H1 (cell line): ENCODE measurements at regions not wholly inside any gene's neighbourhood (a gene's known extent, or its start where the extent isn't known, plus 50 kb on each side); places are given as distances from the start of the nearest gene placed in this dataset.

Source experiments
- CTCF ChIA-PET: fragments of 300-600 bp; sonication (Branson Sonifier 250); formaldehyde crosslinking; loops from one replicate; lab custom pipeline; 2021; ENCODE audit not compliant: partially characterized antibody; lab: Charles Lee
- POLR2A ChIA-PET: fragments of 300-600 bp; sonication (Branson Sonifier 250); formaldehyde crosslinking; loops from one replicate; lab custom pipeline; 2021; ENCODE audit warnings: inconsistent platforms; ENCODE audit not compliant: partially characterized antibody; lab: Charles Lee
- DNase-seq, 2 experiments: peaks; one replicate each; pipeline versions ENCODE4 v3.0.0 to v3.0.0-alpha.2; 2010 to 2022; ENCODE audit warnings: low spot score in 2 of 2, low read depth in 1 of 2, mixed read lengths in 1 of 2
- FAIRE-seq: peaks from 2 replicates; lab custom pipeline; 2011; peaks lifted over from hg19 to GRCh38; lab: Jason Lieb, UNC
- H2AFZ ChIP-seq: 2 replicates; pipeline ENCODE4 v1.8.1; 2012; ENCODE audit warnings: low read length, inconsistent platforms
- H2AK5ac ChIP-seq: 2 replicates; pipeline ENCODE4 v1.6.1; 2013; ENCODE audit warnings: low read depth, low read length
- H2BK120ac ChIP-seq: replicated peaks from 2 replicates; pipeline ENCODE3; 2013; ENCODE audit warnings: low read depth, low read length, inconsistent platforms
- H2BK12ac ChIP-seq: 2 replicates; pipeline ENCODE4 v1.6.1; 2013; ENCODE audit warnings: low read depth, low read length
- H2BK15ac ChIP-seq: 2 replicates; pipeline ENCODE4 v1.6.1; 2013; ENCODE audit warnings: low read length
- H2BK20ac ChIP-seq: 2 replicates; pipeline ENCODE4 v1.6.1; 2013; ENCODE audit warnings: low read length
- H2BK5ac ChIP-seq: 2 replicates; pipeline ENCODE4 v1.6.1; 2013; ENCODE audit warnings: low read depth, low read length
- H3K14ac ChIP-seq: 2 replicates; pipeline ENCODE4 v1.6.1; 2013; ENCODE audit warnings: inconsistent platforms; ENCODE audit not compliant: insufficient read length
- H3K18ac ChIP-seq: 2 replicates; pipeline ENCODE4 v1.6.1; 2013; ENCODE audit warnings: low read length; ENCODE audit errors: extremely low read depth
- H3K23ac ChIP-seq: 2 replicates; pipeline ENCODE4 v1.6.1; 2013; ENCODE audit warnings: inconsistent platforms; ENCODE audit not compliant: insufficient read length
- H3K23me2 ChIP-seq: 2 replicates; pipeline ENCODE4 v1.6.1; 2013; ENCODE audit warnings: low read depth, low read length
- H3K27ac ChIP-seq: 2 replicates; pipeline ENCODE4 v1.6.1; 2011; ENCODE audit warnings: low read depth, low read length, inconsistent platforms
- H3K27me3 ChIP-seq, 4 experiments: replicated peaks in 1 of 4; 1 replicate in 1 of 4; 2 replicates in 3 of 4; pipeline versions ENCODE4 v1.6.1 to v1.8.1; 2011 to 2013; ENCODE audit warnings: low read length in 3 of 4, mild to moderate bottlenecking in 3 of 4, inconsistent platforms in 2 of 4, mixed read lengths in 2 of 4, moderate library complexity in 1 of 4; ENCODE audit not compliant: control insufficient read depth in 3 of 4, insufficient read depth in 3 of 4; ENCODE audit errors: extremely low read depth in 1 of 4
- H3K36me3 ChIP-seq, 4 experiments: 2 replicates each; pipeline versions ENCODE4 v1.6.1 to v1.8.1; 2011 to 2013; ENCODE audit warnings: mild to moderate bottlenecking in 4 of 4, low read length in 3 of 4, moderate library complexity in 2 of 4, control low read depth in 1 of 4, inconsistent platforms in 1 of 4; ENCODE audit not compliant: insufficient read depth in 4 of 4, control insufficient read depth in 2 of 4
- H3K4ac ChIP-seq: replicated peaks from 2 replicates; pipeline ENCODE3; 2013; ENCODE audit warnings: low read length, low read depth, mixed read lengths, inconsistent platforms; ENCODE audit not compliant: insufficient read length
- H3K4me1 ChIP-seq, 4 experiments: replicated peaks in 1 of 4; 1 replicate in 1 of 4; 2 replicates in 3 of 4; pipeline versions ENCODE4 v1.6.1 to v1.8.1; 2011 to 2013; ENCODE audit warnings: low read length in 3 of 4, inconsistent platforms in 2 of 4, mixed read lengths in 1 of 4; ENCODE audit not compliant: insufficient read depth in 4 of 4, control insufficient read depth in 3 of 4
- H3K4me2 ChIP-seq, 2 experiments: 2 replicates each; pipeline versions ENCODE4 v1.6.1 to v1.8.1; 2011 to 2013; ENCODE audit warnings: low read depth in 2 of 2, low read length in 2 of 2, control low read depth in 1 of 2, inconsistent platforms in 1 of 2, mild to moderate bottlenecking in 1 of 2; ENCODE audit not compliant: insufficient read depth in 1 of 2
- H3K4me3 ChIP-seq, 4 experiments: fragments of 200-600, 300-600 bp in 1 of 4; sonication (generic), shearing (Covaris generic), sonication (Bioruptor Twin) in 1 of 4; 2 replicates each; pipeline versions ENCODE4 v1.5.1 to v1.8.1; 2011 to 2016; ENCODE audit warnings: low read length in 4 of 4, low read depth in 3 of 4, control low read depth in 2 of 4, inconsistent platforms in 2 of 4, mild to moderate bottlenecking in 2 of 4, mixed read lengths in 1 of 4, moderate library complexity in 1 of 4; ENCODE audit not compliant: insufficient read depth in 2 of 4; ENCODE audit errors: extremely low read depth in 1 of 4
- H3K56ac ChIP-seq: replicated peaks from 2 replicates; pipeline ENCODE3; 2013; ENCODE audit warnings: low read depth, mild to moderate bottlenecking, mixed read lengths, low read length, inconsistent platforms; ENCODE audit not compliant: insufficient read length
- H3K79me1 ChIP-seq: 2 replicates; pipeline ENCODE4 v1.6.1; 2013; ENCODE audit warnings: low read depth, low read length, control low read depth
- H3K79me2 ChIP-seq, 2 experiments: 2 replicates each; pipeline versions ENCODE4 v1.6.1 to v1.8.1; 2012 to 2013; ENCODE audit warnings: low read length in 2 of 2, mild to moderate bottlenecking in 2 of 2, inconsistent platforms in 1 of 2; ENCODE audit not compliant: insufficient read depth in 2 of 2, control insufficient read depth in 1 of 2
- H3K9ac ChIP-seq, 4 experiments: replicated peaks in 1 of 4; 1 replicate in 1 of 4; 2 replicates in 3 of 4; pipeline versions ENCODE4 v1.6.1 to v1.8.1; 2011 to 2013; ENCODE audit warnings: low read depth in 3 of 4, low read length in 3 of 4, control low read depth in 2 of 4, mild to moderate bottlenecking in 2 of 4, moderate library complexity in 2 of 4, inconsistent platforms in 1 of 4; ENCODE audit errors: extremely low read depth in 1 of 4
- H3K9me3 ChIP-seq, 2 experiments: 2 replicates each; pipeline versions ENCODE4 v1.6.1 to v1.8.1; 2012 to 2013; ENCODE audit warnings: mild to moderate bottlenecking in 2 of 2, moderate library complexity in 2 of 2, control low read depth in 1 of 2, inconsistent platforms in 1 of 2, low read depth in 1 of 2, low read length in 1 of 2, mixed read lengths in 1 of 2; ENCODE audit not compliant: insufficient read depth in 2 of 2
- H4K20me1 ChIP-seq, 2 experiments: replicated peaks in 1 of 2; 2 replicates each; pipeline versions ENCODE3 to v1.8.1; 2011 to 2013; ENCODE audit warnings: inconsistent platforms in 2 of 2, low read length in 2 of 2, mild to moderate bottlenecking in 1 of 2; ENCODE audit not compliant: insufficient read depth in 2 of 2, control insufficient read depth in 1 of 2
- H4K5ac ChIP-seq: 2 replicates; pipeline ENCODE4 v1.6.1; 2013; ENCODE audit warnings: low read length, low read depth, mixed read lengths, inconsistent platforms; ENCODE audit not compliant: insufficient read length
- H4K8ac ChIP-seq: 2 replicates; pipeline ENCODE4 v1.8.0; 2013; ENCODE audit warnings: mild to moderate bottlenecking, moderate library complexity, low read length, inconsistent platforms; ENCODE audit not compliant: insufficient read depth; ENCODE audit errors: extremely low read depth
- H4K91ac ChIP-seq: replicated peaks from 2 replicates; pipeline ENCODE3; 2013; ENCODE audit warnings: low read length, mixed read lengths, inconsistent platforms; ENCODE audit not compliant: insufficient read length
- POU5F1 ChIP-seq: IDR thresholded peaks from 2 replicates; pipeline ENCODE4 v1.6.1; 2011; ENCODE audit warnings: low read depth, mild to moderate bottlenecking, low read length, moderate library complexity

DNA sequence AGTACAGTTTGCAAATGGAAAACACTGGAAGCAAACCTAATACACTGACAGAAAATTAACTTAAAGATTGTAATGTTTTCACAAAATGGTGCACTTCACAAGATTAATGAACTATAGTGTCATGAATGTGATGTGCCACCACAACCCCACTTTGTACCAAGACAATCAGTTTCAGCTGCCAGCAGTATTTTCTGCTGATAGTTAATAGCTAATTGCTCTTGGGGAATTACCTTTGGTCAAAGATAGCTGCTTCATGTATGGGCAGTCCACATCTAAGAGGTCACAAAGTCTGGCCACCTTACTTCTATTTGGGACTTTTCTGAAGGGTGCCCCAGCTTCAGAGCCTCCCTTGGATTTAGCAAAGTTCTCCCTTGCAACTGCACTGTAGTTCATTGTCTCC, 254.0 kb downstream of the CALCRL start:
- Histone ChIP-seq H2BK120ac (no peak overlapping the region), H3K23ac (no peak overlapping the region), H3K18ac (no peak overlapping the region), H3K4me2 (no peak overlapping the region), H3K4ac (no peak overlapping the region), H3K4me3 (no peak overlapping the region), H2AFZ (no peak overlapping the region), H3K79me1 (no peaks in the 10 kb centered on the region), H2AK5ac (no peak overlapping the region), H3K23me2 (no peaks in the 10 kb centered on the region)
- no peak for DNase-seq
- no peak for FAIRE-seq
- no peak for TF ChIP-seq POU5F1
- TF ChIP-seq, all 59 proteins: peak for 0
- no peak overlapping the region for H4K91ac ChIP-seq
- no peak overlapping the region for H2BK15ac ChIP-seq
- no peaks in the 10 kb centered on the region for H3K4me1 ChIP-seq
- no peaks in the 10 kb centered on the region for H3K27me3 ChIP-seq
- no peaks in the 10 kb centered on the region for H3K79me2 ChIP-seq
- ChIA-PET POLR2A (no interaction called here), CTCF (interaction anchor here (0.6 to 1.4 kb wide), 3 partner anchors 11 to 200 kb away, joined by 3 to 4 read pairs (median 3); no protein-coding TSS in a partner anchor)
- H2BK12ac ChIP-seq, result no peak overlapping the region
- H2BK20ac ChIP-seq, result no peak overlapping the region
- no peak overlapping the region for H3K27ac ChIP-seq
- no peak overlapping the region for H2BK5ac ChIP-seq
- H3K14ac ChIP-seq, result no peak overlapping the region
- no peaks in the 10 kb centered on the region for H3K9me3 ChIP-seq
- no peak overlapping the region for H4K5ac ChIP-seq
- no peak overlapping the region for H4K8ac ChIP-seq
- no peak overlapping the region for H3K56ac ChIP-seq
- no peak overlapping the region for H3K9ac ChIP-seq
- H4K20me1 ChIP-seq, result no peaks in the 10 kb centered on the region
- no peaks in the 10 kb centered on the region for H3K36me3 ChIP-seq
